Stimulated activated naive CD8-positive, alpha-beta T cell treated with anti-CD3 and anti-CD28 coated beads, Interleukin-15, amount 100 ng/mL, for 72 hours (primary cell): ENCODE measurements at regions not wholly inside any gene's neighbourhood (a gene's known extent, or its start where the extent isn't known, plus 50 kb on each side); places are given as distances from the start of the nearest gene placed in this dataset.
"Not testable (repeated sequence)": the region's sequence is repeated elsewhere in the genome, so short reads cannot be mapped to it uniquely, and the experiment has no call there.

ENCODE experiments used
- ATAC-seq: fragments of 150-1000 bp; cut with Tn5 transposase; 2 replicates; pipeline ENCODE4 v1.10.0; 2021; ENCODE audit warnings: mild to moderate bottlenecking, moderate library complexity
- DNase-seq, 2 donors: peaks; one replicate each; pipeline ENCODE4 v3.0.0; 2021 to 2022
- H3K27ac Mint-ChIP-seq, 2 donors: one replicate each; pipeline ENCODE4 v1.8.0; 2022; ENCODE audit warnings: mild to moderate bottlenecking in 2 of 2, mixed read lengths in 2 of 2, moderate library complexity in 2 of 2
- H3K27me3 Mint-ChIP-seq: one replicate; pipeline ENCODE4 v1.8.0; 2022; ENCODE audit warnings: mixed read lengths
- H3K4me1 Mint-ChIP-seq: one replicate; pipeline ENCODE4 v1.8.0; 2022; ENCODE audit warnings: mild to moderate bottlenecking, mixed read lengths
- H3K4me3 Mint-ChIP-seq, 2 donors: one replicate each; pipeline ENCODE4 v1.8.0; 2022; ENCODE audit warnings: mild to moderate bottlenecking in 2 of 2, mixed read lengths in 2 of 2, moderate library complexity in 1 of 2
- H3K9me3 Mint-ChIP-seq, 2 donors: one replicate each; pipeline ENCODE4 v1.8.0; 2022; ENCODE audit warnings: mixed read lengths in 2 of 2

DNA sequence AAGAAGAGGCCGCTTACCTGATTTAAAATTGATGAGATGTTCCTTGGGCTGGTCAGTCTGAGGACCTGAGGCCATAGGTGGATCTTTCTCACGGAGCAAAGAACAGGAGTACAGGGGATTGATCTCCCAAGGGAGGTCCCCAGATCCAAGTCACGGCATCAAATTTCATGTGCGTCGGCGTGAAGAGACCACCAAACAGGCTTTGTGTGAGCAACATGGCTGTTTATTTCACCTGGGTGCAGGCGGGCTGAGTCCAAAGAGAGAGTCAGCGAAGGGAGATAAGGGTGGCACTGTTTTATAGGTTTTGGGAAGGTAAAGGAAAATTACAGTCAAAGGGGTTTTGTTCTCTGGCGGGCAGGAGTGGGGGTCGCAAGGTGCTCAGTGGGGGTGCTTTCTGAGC is 493.8 kb upstream of the MIR17HG start:
- not testable (repeated sequence) for H3K27me3 Mint-ChIP-seq, H3K4me3 Mint-ChIP-seq, H3K4me1 Mint-ChIP-seq, DNase-seq, H3K27ac Mint-ChIP-seq, ATAC-seq
- H3K9me3 Mint-ChIP-seq, result peaks cover 7 to 25% of the 10 kb centered on the region in 2 donors

DNA sequence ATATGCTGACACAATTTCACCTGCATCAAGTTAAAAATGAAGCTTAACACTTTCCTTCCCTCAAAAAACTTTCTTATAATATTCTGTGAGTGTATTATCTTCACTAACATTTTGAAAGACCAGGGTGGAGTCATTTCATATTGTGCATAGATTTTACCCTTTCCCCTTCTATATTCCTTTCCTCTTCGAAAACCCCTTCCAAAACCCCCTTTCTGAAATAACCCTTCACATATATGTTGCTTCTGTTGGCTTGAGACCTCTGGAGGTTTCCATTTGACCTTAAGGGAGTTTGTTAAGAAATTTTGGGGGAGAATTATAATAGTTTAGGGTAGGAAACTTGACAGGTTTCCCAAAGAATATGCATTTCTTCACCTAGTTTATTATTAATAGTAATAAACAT is 489.6 kb upstream of the MIR17HG start:
- DNase-seq (no peak), ATAC-seq (no peak)
- H3K4me1 Mint-ChIP-seq, result no peaks in the 10 kb centered on the region
- no peak overlapping the region for H3K4me3 Mint-ChIP-seq
- no peaks in the 10 kb centered on the region for H3K27me3 Mint-ChIP-seq
- no peak overlapping the region for H3K27ac Mint-ChIP-seq
- H3K9me3 Mint-ChIP-seq, result peaks cover 4 to 5% of the 10 kb centered on the region in 2 donors

DNA sequence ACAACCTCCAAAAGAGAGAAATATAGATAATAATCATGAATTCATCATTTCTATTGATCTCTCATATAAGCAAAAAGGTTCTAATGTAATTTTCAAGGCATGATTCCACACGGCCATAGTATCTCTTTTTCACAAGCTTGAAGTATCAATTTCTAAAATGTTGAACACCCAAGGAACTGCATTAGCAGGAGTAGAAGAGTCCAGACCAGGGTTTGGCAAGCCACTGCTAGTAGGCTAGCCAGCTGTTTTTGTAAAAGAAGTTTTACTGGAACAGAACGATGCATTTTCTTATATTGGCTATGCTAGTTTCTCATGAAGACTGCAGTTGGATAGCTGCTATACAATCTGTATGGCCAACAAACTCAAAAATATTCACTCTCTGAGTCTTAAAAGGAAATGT is 481.5 kb upstream of the MIR17HG start:
- DNase-seq (no peak), ATAC-seq (no peak)
- Mint-ChIP-seq H3K27ac (no peak overlapping the region), H3K9me3 (no peaks in the 10 kb centered on the region), H3K4me3 (no peak overlapping the region), H3K27me3 (no peaks in the 10 kb centered on the region), H3K4me1 (no peaks in the 10 kb centered on the region)

DNA sequence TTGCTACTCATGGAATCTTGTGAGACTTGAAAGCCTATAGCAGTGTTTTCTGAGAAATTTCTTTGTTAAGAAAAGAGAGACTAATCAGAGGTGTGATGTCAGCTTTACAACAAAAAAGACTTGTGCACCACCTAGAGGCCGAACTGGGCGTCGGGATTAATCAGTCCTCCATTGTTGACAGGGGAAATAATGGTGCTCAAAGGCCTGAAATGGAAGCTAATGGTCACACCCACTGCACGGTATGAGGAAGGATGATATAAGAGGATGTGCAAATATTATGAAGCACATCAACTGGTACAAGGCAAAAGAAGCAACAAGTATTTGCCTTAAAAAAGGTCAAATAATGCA is 480.2 kb upstream of the MIR17HG start:
- Mint-ChIP-seq H3K4me1 (no peaks in the 10 kb centered on the region), H3K27me3 (no peaks in the 10 kb centered on the region), H3K27ac (no peak overlapping the region), H3K4me3 (no peak overlapping the region), H3K9me3 (no peaks in the 10 kb centered on the region)
- DNase-seq, result peak; percentile 10 to 20
- ATAC-seq, result peak; percentile 80

DNA sequence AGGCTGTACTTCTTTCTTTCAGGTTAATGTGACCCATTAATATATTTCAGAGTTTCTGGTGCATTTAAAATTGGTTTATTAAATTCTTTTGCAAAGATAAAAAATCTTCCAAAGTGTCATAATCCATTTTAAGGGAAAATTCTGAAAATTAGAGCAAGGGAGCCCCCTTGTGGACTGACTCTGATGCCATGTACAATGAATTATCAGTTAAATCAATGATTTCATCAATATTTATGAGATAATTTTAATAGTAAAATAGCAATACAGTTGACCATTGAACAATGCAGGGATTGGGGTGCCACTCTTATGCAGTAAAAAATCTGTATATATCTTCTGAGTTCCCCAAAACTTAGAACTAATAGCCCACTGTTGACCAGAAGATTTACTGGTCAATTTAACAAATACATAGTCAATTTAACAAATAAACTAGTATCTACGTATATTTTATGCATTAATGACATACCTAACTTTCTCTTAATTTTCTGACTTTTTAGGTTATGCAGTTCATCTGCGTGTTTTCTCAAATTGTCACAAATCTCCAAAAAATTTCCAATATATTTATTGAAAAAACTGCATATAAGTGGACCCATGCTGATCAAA is 479.1 kb upstream of the MIR17HG start:
- ATAC-seq (no peak), DNase-seq (no peak)
- H3K4me3 Mint-ChIP-seq, result no peak overlapping the region
- no peak overlapping the region for H3K27ac Mint-ChIP-seq
- no peaks in the 10 kb centered on the region for H3K27me3 Mint-ChIP-seq
- no peaks in the 10 kb centered on the region for H3K4me1 Mint-ChIP-seq
- H3K9me3 Mint-ChIP-seq, result no peaks in the 10 kb centered on the region

DNA sequence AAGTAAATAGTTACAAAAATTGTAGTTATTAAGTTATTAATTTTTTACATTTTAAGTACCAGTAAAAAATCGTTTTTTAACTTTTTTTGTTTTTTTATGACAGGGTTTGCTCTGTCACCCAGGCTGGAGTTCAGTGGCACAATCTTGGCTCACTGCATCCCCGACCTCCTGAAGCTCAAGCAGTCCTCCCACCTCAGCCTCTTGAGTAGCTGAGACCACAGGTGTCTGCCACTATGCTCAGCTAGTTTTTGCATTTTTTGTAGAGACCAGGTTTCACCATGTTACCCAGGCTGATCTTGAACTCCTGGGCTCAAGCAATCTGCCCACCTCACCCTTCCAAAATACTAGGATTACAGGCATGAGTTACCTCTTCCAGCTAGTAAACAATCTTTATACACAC is 477.9 kb upstream of the MIR17HG start:
- H3K4me1 Mint-ChIP-seq, result no peaks in the 10 kb centered on the region
- DNase-seq, result no peak
- ATAC-seq, result no peak
- no peak overlapping the region for H3K4me3 Mint-ChIP-seq
- H3K27ac Mint-ChIP-seq, result no peak overlapping the region
- H3K27me3 Mint-ChIP-seq, result no peaks in the 10 kb centered on the region
- H3K9me3 Mint-ChIP-seq, result no peaks in the 10 kb centered on the region

DNA sequence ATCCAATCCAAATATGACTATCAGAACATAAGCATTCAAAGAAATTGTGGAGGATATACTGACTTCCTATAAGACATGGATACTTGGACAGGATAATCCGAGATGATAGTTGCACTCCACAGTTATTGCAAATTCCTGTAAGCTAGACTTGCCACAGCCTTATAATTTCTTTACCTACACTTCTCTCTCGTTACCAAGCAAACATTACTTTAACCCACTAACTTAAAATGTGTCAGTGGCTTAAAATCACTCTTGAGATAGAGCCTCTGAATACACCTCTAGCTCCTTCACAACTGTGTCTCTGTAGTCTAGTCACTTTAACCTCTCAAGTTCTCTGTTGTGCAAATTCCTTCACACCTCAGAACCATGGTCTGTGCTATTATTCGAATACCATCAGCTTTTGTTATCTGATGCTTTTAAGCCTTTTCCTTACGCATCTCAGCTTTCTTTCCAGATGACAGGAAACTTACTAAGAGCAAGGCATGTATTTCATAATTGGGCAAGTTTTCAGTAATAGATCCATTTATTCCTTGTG is 474.9 kb upstream of the MIR17HG start:
- no peaks in the 10 kb centered on the region for H3K27me3 Mint-ChIP-seq
- DNase-seq (no peak), ATAC-seq (no peak)
- H3K9me3 Mint-ChIP-seq, result no peaks in the 10 kb centered on the region
- H3K27ac Mint-ChIP-seq, result no peak overlapping the region
- H3K4me1 Mint-ChIP-seq, result no peaks in the 10 kb centered on the region
- H3K4me3 Mint-ChIP-seq, result no peak overlapping the region

DNA sequence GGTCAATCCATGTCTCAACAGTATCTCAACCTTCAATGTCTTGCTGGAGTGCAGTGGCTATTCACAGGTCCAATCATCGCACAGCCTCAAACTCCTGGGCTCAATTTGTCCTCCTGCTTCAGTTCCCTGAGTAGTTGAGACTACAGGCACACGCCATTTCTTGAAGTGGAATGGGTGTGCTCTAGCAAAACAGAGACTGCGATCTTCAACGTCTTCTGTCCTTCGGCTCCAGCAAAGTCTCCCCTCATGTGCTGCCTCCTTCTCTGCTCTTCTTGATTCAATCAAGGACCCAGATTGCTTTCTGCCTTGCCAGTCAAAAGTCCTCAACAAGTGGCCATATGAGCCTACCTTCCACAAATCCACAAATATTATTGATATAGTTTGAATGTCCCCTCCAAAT is 466.7 kb upstream of the MIR17HG start:
- no peaks in the 10 kb centered on the region for H3K4me1 Mint-ChIP-seq
- H3K27ac Mint-ChIP-seq, result no peak overlapping the region
- H3K9me3 Mint-ChIP-seq, result peaks cover 4 to 6% of the 10 kb centered on the region in 2 donors
- H3K27me3 Mint-ChIP-seq, result no peaks in the 10 kb centered on the region
- no peak overlapping the region for H3K4me3 Mint-ChIP-seq
- DNase-seq (no peak), ATAC-seq (no peak)

DNA sequence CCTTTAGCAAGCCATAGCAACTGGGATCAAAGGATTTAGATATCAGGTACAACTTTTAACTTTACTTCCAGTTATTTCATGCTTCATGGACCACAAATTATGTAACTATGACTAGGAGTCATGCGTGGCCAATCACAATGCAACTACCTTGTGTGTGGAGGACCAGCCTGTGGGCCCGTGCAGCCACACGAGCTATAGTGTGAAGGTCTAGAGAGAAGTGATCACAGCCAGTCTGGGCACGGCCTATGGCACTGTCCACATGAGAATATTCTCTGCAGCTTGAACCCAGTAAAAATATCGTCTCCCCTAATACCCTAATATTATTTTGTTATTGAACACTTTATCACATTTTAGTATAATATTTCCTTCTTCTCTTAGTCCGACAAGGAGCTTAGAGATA is 464.9 kb upstream of the MIR17HG start:
- DNase-seq, result no peak
- ATAC-seq, result no peak
- peaks cover 4 to 6% of the 10 kb centered on the region in 2 donors for H3K9me3 Mint-ChIP-seq
- H3K27me3 Mint-ChIP-seq, result no peaks in the 10 kb centered on the region
- no peak overlapping the region for H3K27ac Mint-ChIP-seq
- no peaks in the 10 kb centered on the region for H3K4me1 Mint-ChIP-seq
- H3K4me3 Mint-ChIP-seq, result no peak overlapping the region

DNA sequence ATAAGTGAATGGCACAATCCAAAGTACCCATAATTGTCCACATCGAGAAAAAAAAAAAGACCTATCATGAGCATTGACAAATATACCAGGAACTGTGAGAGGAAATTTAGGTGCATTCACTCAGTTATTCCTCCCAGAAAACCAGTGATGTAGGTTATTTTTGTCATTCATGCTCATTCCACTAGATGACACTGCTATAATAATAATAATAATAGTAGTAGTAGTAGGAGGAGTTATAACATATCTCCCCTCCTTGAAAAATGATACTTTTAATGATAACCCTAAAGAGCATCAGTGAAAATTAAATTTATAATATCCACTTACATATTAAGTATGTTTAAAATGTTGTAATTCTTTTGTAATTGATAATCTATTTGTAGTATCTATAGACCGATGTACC is 463.9 kb upstream of the MIR17HG start:
- no peaks in the 10 kb centered on the region for H3K4me1 Mint-ChIP-seq
- ATAC-seq, result no peak

DNA sequence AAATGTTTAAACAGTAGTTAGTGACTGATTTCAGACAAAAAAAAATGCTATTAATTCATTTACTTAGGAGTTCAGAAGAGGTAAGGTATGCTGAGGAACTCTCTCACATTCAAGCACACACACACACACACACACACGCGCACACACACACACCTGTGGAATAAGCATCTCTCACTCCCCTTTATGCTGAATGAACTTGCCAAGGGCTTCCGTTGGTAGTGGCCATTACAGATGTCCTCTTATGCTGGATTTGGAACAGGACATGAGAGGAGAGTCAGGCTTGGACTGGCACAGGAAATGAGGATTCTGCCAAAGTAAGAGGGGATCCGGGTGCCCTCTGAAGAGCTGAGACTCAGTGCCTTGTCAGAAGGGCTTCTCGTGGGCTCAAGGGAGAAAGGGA is 463.4 kb upstream of the MIR17HG start:
- peaks cover 4 to 6% of the 10 kb centered on the region in 2 donors for H3K9me3 Mint-ChIP-seq
- ATAC-seq (no peak), DNase-seq (no peak)
- no peaks in the 10 kb centered on the region for H3K27me3 Mint-ChIP-seq
- no peaks in the 10 kb centered on the region for H3K4me1 Mint-ChIP-seq
- H3K4me3 Mint-ChIP-seq, result no peak overlapping the region
- no peak overlapping the region for H3K27ac Mint-ChIP-seq

More for the DNA sequence above, 463.9 kb upstream of the MIR17HG start:
- Mint-ChIP-seq H3K27ac (no peak overlapping the region), H3K27me3 (no peaks in the 10 kb centered on the region), H3K9me3 (peaks cover 4 to 6% of the 10 kb centered on the region in 2 donors), H3K4me3 (no peak overlapping the region)
- no peak for DNase-seq

DNA sequence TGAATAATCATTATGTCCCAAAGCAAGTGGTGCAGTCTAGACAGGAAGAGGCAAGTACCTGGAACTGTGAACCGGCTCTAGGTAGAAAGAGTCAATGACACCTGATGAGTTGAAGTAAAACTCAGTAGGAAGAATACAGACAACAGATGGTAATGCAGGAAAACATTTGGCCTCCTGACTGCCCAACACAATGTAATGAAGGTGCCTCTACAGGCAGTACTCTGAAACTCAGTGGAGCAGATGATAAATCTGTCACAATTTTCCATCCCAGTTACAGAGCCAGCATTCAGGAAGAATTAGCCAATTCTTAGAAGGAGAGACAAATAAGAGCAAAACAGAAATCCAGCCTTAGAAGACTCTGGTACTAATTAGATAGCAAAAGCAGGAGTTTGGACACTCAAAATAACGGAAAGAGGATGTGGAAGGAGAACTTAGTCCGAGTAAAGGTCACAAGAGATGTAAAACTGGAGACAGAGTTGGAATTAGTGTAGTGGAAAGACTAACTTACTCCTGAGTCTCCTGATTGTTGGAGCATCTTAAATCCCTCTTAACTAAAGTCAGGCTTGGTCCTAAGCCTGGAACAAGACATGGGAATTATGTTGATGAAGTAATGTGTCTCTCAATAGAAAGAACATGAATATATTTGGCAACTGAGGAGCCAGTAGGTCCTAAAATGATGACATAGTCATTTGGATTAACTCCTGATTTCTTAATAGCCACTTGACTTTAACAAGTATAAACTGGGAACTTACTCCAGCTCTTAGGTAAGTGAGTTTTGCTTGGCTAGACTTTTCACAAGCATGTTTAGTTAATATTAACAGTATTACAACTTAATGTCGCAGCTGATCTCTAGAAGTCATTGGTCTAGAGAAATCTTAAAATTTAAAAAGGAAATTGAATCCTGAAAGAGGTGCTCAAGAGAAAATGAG is 457.3 kb upstream of the MIR17HG start:
- Mint-ChIP-seq H3K9me3 (peaks cover 0 to 11% of the 10 kb centered on the region in 2 donors), H3K27ac (no peak overlapping the region), H3K4me3 (no peak overlapping the region), H3K27me3 (no peaks in the 10 kb centered on the region), H3K4me1 (no peaks in the 10 kb centered on the region)
- DNase-seq (no peak), ATAC-seq (no peak)

DNA sequence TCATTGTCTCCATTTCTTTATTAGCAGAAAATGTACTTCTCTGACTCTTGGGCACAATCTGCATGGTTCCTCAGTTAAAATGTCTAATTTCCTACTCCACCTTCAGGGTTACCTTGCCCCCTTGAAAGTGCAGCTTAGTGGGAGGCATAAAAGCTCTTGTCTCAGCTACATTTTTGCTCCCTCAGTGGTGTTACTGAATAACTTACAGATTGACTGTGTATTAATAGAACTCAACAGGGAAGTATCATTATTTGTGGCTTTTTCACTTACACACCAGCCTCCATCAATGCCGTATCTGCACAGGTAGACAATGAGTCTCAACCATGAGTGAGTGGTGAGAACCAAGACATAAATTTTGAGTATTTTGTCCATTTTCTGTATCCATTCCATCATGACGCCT is 456.2 kb upstream of the MIR17HG start:
- H3K4me3 Mint-ChIP-seq, result no peak overlapping the region
- H3K27ac Mint-ChIP-seq, result no peak overlapping the region

DNA sequence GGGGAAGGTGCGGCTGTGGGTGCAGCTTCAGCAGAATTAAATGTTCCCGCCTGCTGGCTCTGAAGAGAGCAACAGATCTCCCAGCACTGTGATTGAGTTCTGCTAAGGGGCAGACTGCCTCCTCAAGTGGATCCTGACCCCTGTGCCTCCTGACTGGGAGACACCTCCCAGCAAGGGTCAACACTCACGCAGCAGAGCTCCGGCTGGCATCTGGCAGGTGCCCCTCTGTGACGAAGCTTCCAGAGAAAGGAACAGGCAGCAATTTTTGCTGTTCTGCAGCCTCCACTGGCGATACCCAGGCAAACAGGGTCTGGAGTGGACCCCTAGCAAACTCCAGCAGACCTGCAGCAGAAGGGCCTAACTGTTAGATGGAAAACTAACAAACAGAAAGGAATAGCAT is 454.3 kb upstream of the MIR17HG start:
- H3K4me3 Mint-ChIP-seq, DNase-seq, H3K27me3 Mint-ChIP-seq, ATAC-seq, H3K27ac Mint-ChIP-seq, H3K4me1 Mint-ChIP-seq: not testable (repeated sequence)
- H3K9me3 Mint-ChIP-seq, result peaks cover 0 to 11% of the 10 kb centered on the region in 2 donors

More for the DNA sequence above, 456.2 kb upstream of the MIR17HG start:
- DNase-seq, result no peak
- Mint-ChIP-seq H3K9me3 (peaks cover 0 to 11% of the 10 kb centered on the region in 2 donors), H3K4me1 (no peaks in the 10 kb centered on the region), H3K27me3 (no peaks in the 10 kb centered on the region)
- ATAC-seq, result no peak

DNA sequence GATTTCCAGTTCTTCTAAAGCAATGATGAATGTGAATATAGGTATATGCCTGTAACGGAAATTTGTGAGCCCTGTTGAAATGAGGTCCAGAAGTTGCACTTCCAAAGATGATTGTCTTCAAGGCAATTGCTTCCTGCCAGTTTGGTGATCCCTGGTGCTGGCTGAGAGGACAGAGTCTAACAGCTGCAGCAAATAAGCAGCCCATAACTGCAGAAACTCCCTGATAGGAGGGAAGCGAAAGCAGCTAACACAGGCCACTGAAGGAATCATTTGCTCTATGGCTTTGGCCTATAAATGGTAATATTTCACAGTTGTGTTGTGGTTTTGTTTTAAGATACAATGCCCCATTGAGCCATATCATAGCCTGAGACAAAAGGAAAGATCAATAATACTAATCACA is 451.5 kb upstream of the MIR17HG start:
- peaks cover 0 to 17% of the 10 kb centered on the region in 2 donors for H3K9me3 Mint-ChIP-seq
- no peak overlapping the region for H3K4me3 Mint-ChIP-seq
- no peak overlapping the region for H3K27ac Mint-ChIP-seq
- no peaks in the 10 kb centered on the region for H3K27me3 Mint-ChIP-seq
- H3K4me1 Mint-ChIP-seq, result no peaks in the 10 kb centered on the region
- ATAC-seq, result no peak
- DNase-seq, result no peak

DNA sequence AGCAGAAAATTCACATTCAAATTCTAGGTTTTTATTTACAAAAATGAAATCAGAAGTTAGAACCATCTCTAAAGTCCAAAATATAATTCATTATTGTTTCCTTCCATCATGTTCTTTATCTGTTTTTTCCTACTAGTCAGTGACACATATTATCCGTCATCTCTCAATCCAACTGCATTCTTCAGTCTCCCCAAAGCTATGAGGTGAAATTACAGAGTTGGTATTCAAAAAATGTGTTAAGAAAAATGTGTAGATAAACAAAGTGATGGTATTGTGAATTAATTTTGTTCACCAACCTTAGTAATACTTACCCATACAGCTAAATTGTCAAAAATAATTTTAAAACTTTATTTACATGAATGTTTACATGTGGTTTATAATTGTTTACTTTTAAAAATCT is 448.7 kb upstream of the MIR17HG start:
- Mint-ChIP-seq H3K27me3 (no peaks in the 10 kb centered on the region), H3K27ac (no peak overlapping the region), H3K9me3 (peaks cover 6 to 11% of the 10 kb centered on the region in 2 donors), H3K4me1 (no peaks in the 10 kb centered on the region), H3K4me3 (no peak overlapping the region)
- ATAC-seq (no peak), DNase-seq (no peak)
